ENCODE measurements at regions not wholly inside any gene's neighbourhood (a gene's known extent, or its start where the extent isn't known, plus 50 kb on each side); places are given as distances from the start of the nearest gene placed in this dataset.

DNA sequence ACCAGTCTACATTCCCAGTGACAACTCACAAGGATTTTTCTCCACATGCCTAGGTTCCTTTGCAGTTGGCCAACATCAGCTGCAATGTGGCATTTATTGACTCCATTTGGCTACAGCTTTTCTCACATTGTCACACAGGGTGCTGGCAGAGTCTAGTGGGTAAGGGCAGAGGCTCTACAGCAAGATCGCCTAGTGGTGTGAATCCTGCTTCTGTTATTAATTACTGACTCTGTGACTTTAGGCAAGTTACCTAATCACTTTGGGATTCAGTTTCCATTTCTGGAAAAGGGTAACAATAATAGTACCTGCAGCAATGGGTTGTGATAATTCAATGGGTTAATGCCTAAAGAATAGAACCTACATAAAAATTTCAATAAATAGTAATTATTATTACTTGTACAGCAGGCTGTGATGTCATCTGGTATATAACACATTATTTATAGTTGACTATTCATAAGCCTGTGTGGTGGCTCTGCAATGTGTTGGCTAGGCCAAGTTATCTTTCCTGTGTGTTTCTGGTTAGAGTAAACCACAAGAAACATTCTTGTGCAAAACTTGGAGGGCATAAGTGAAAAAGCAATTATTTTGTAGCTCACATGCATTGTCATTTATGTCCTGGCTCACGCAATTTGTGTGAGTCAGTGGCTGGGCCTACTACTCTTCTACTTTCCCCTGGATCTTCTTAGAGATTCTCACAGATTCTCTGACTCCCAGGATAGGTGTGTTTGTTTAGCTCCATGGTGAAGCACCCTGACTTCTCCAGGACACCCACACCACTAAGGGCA, 59.5 kb downstream of the PTGS2 start:
- peak; percentile 23 for DNase-seq

GRCh38 chr1:186618401-186619170, 61.6 kb downstream of the PTGS2 start:
- peak; percentile 24 for DNase-seq

DNA sequence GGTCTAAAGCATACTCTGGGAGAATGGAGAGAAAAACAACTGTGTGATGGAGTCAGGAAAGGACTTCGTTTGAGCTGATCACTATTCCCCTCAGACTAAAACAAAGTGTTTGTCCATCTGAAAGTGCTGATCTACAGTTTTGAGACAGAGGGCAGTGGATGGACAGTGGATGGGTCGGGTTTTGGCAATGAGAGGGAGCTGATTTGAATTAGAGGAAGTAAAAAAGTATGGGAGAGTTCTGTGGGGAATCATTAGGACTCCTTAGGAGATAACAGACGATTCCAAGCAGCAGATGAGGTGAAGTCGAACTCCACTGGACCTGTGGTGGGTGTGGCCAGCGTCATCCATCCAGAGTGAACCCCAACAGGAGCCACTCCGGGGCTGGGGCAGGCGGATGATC, 62.3 kb downstream of the PTGS2 start:
- no peak for DNase-seq

DNA sequence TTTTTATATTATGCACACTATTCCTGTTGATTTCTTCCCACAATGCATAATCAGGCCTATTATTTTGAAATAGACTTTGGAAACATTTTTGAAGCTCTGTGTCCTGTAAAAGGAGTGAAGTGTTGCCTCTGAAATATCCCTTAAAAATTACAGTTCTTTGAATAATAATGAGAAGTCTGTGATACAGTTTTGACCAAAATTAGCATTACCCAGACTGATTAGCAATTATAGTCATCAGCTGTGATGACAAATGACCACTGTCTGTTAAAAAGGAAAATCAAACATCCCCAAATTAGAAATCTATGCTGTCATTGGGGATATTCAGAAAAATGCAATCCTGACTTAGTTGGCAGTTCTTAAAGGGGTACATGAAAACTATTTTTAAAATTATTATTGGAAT, 63.7 kb downstream of the PTGS2 start:
- no peak for DNase-seq

DNA sequence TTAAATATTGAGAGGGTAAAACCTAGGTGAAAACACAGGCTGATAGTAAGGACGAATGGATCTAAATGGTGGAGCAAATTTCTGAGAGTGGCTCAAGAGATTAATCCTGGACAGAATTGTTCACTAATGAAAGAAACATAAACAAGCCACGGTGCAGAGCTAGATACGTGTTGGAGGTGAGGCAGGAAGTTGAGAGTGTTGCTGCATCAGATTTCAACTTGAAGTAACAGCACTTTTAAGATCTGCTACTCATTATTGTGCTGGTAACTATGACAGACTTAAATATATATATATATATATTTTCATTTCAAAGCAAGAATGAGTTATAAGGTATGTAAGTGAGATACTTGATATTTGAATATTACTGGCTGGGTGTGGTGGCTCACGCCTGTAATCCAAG, 64.9 kb downstream of the PTGS2 start:
- no peak for DNase-seq

GRCh38 chr1:186611156-186611555, 69.1 kb downstream of the PTGS2 start:
- DNase-seq: no peak

DNA sequence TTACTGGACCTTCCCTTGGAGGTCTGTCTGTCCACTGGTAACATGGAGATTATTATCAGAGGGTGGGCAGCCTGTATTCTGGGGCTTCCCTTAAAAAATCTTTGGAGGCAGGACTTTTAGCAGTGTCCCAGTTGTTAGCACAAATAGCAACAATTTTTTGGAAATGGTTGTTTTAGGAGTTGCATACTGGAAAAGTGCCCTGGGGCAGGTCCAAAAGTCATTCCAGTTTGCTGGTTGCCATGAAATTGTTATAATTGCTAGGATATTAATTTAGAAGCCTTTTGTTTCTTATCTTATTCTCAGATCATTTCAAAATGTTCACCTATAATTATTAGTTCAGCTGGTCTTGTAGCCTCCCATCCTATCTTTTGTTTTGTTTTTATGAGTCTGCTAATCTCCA, 71.0 kb downstream of the PTGS2 start:
- DNase-seq: no peak

DNA sequence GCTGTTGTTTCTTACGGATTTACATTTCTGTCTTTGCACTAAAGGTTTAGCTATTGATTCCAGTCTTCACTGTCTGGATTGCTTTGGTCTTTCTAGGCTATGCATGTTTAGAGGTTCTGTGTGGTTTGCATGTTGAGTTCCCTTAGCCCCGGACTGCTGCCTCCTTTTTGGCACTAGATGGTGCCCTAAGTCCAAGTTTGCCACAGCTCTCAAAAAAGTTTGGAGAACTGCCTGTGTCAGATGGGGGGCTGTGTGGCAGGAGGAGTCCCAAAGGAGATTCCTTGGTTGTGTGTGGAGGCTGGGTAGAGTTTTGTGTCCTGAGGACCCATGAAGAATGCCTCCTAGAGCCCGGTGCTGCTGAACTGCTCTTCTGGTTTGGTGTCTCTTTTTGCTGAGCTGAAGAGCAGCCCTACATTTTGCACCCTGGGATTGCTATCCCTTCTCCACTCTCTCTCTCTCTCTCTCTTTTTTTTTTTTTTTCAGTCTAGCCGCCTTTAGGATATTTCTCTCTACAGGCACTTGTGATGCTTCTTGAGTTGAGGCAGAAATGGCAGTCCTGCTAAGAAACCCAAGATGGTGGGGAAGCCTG, 74.4 kb downstream of the PTGS2 start:
- peak; percentile 11 for DNase-seq

GRCh38 chr1:186595969-186596368, 84.3 kb downstream of the PTGS2 start:
- no peak for DNase-seq

DNA sequence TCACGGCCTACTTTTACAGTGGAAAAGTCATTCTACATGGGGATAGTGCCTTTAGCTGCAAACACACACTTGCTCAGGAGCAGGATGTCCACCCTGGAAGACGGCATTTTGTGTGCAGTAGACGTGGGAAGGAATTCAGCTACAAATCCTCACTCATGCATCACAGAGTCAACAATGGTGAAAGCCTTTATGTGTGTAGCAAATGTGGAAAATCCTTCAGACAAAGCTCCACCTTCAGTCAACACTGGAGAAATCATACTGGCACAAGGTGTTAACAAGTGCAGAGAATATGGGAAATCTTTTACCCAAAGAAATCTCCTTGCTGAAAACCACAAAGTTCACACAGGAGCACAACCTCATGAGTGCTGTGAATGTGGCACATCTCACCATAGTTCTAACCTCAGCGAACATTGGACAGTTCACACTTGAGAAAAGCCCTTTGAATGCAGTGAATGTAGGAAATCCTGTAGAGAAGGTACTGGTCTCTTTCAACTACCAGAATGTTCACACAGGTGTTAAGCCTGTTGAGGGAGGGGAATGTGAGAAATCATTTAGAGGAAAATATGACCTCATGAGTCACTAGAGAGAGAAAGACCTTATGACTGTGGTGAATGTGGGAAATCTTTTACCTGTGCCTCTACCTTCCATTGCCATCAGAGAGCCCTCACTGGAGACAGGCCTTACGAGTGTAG, 101.8 kb downstream of the PTGS2 start:
- DNase-seq: no peak

DNA sequence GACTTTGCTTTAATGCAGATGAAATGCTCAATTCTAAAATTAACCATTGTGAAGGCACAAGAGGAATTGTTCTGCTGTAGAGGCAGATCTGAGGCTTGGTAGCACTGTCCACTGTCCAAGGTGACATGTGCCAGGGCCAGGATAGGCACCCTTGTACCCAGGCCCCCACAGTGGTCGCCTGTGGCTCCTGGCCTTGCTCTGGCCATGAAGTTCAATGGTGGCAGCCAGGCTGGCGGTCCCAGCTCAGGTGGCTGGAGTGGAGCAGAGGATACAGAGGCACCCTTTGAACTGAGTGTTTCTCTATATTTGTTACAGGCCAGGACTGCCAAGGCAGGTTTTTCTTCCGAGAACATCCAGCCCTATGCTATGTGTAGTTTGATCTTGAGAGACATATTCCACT, 102.6 kb downstream of the PTGS2 start:
- no peak for DNase-seq

DNA sequence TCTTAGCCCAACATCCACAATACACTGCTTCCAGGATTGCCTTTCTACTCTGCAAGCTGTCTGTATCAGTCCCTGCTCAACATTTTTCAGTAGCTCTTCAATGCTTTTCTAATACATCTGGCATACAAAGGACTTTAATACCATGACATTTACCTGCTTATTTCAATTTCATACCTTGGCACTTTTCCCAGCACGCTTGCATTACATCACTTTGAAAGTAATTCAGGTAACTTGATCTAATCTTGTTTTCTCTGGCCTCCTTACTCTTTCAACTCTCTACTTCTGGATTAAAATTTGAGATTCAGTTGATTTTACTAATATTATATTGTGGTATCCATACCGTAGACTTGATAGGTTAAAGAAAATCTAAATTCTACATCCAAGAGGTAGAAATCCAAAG, 103.0 kb downstream of the PTGS2 start:
- DNase-seq: no peak

GRCh38 chr1:186575348-186575747, 104.9 kb downstream of the PTGS2 start:
- DNase-seq: no peak

- no peak for DNase-seq
Observed at GRCh38 chr1:186574926-186575325, 105.3 kb downstream of the PTGS2 start.

DNA sequence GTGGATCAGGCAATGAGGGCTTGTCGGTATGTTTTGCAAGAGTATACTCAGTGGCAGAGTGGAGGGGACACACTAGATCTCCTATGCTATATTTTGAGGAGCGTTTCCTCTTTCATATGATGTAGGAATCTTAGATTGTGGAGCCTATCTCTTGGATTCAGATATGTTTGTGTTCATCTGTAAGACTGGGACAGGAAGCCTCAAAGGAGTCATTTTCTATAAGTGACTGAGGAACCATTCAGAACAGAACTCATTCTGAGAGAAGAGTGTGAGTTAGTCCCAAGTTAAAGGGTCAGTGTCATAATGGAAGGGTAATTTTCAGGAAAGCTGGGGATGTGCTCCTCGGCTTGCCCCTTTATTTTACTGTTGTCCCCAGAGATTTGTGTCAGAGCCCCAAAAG, 107.7 kb downstream of the PTGS2 start:
- no peak for DNase-seq

GRCh38 chr1:186571771-186572170, 108.5 kb downstream of the PTGS2 start:
- no peak for DNase-seq

DNA sequence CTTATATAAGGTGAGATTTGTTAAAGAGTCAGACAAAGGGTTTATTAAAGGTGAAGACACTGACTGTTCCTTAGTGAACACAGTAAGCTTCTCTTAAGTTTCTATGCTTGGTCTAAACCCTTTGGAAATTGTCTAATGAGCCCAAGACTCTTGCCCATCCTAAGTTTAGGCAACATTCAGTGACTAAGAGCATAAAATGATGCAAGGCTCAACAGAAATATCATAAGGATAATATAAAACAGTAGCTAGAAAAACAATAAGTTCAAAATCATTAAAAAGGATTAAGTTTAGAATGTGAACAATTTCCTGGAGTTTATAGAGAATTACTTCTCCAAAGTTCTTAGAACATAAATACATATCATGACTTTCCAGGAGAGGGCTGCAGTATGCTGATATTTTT, 108.9 kb upstream of the PDC start:
- no peak for DNase-seq

GRCh38 chr1:186568221-186568620, 107.3 kb upstream of the PDC start:
- no peak for DNase-seq

DNA sequence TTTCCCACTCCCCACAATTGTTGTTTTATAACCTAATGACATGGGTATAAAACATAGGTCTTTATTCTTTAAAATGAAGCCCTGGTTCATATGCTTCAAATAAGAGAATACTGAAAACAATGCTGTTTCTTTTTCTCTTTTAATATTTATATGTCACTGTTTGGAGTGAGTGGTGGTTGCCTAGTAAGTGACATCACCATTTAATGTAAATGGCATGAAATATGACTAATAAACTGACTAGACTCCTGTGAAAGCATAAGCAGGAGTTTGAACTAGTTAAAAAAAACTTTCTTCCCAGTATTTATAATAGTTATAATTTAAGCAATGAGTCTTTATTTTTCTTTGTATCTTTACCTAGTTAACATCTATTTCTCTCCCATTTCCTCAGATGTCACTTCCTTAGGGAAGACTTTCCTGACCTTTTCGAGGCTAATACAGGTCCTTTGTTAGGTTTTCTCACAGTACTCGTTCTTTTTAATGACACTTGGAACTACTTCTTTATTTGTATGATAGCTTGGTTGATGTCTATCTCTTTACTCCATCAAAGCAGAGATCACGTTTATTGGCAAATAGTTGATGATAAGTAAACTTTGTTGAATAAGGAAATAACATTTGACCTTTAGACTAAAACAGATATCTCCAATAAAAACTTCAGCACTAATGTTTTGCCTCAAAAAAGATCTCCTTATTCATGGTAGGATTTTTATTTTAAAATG, 105.4 kb upstream of the PDC start:
- no peak for DNase-seq

GRCh38 chr1:186564582-186564981, 103.7 kb upstream of the PDC start:
- no peak for DNase-seq

- no peak for DNase-seq
Observed at GRCh38 chr1:186559601-186560116, 98.7 kb upstream of the PDC start.

DNA sequence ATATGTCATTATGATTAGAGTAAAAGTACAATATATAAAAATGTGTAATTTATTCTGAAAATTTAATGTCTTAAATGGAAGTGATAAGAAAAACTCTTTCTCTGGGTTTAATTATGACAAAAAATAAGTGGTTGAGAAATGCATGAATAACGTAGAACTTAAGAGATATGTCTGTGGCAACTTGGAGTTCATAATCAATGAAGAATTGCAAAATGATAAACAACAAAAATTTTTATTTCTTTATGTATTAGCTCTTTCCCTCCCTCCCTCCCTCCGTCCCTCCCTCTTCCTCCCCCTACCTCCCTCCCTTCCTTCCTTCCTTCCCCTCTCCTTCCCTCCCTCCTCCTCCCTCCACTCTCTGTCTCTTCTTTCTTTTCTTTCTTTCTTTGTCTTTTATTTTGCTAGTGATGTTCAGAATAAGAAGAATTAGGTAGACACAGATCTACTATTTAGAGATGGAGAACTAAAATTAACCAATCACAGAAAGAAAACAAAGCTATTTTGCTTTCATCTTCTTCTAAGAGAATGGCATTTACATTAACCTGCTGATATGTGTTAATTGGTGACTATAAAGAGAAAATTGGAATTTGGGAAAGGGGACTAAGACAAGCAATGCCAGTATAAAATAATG, 96.3 kb upstream of the PDC start:
- no peak for DNase-seq

Data from NK-92 treated with Interleukin-12 subunit alpha and Interleukin-12 subunit beta, amount 100 ng/mL, for 24 hours (cell line).